CD4-positive, alpha-beta T cell (primary cell): ENCODE measurements at regions not wholly inside any gene's neighbourhood (a gene's known extent, or its start where the extent isn't known, plus 50 kb on each side); places are given as distances from the start of the nearest gene placed in this dataset.

Experiments used
- ATAC-seq: fragments of 200-7000 bp; cut with Tn5 transposase; one replicate; pipeline ENCODE4 v1.10.0; 2022; ENCODE audit warnings: mild to moderate bottlenecking; ENCODE audit not compliant: poor library complexity
- CTCF ChIA-PET: fragments of 350-600 bp; sonication (Branson Sonifier 250); formaldehyde crosslinking; loops from one replicate; lab custom pipeline; 2021; ENCODE audit warnings: antibody characterized with exemption, inconsistent platforms; lab: Charles Lee
- POLR2A ChIA-PET: fragments of 350-600 bp; sonication (Branson Sonifier 250); formaldehyde crosslinking; loops from one replicate; lab custom pipeline; 2021; ENCODE audit warnings: antibody characterized with exemption, inconsistent platforms; lab: Charles Lee
- DNase-seq, 14 experiments: peaks; one replicate each; pipeline ENCODE4 v3.0.0-alpha.2; 2013 to 2020; ENCODE audit warnings: mixed read lengths in 2 of 14
- H3K27ac ChIP-seq, 2 donors: one replicate each; pipeline versions ENCODE4 v1.5.1 to v1.7.0; 2013; ENCODE audit warnings: low read length in 2 of 2, low read depth in 1 of 2, mild to moderate bottlenecking in 1 of 2
- H3K27me3 ChIP-seq, 2 experiments: 1 replicate in 1 of 2; 2 replicates in 1 of 2; pipeline versions ENCODE4 v1.6.1 to v1.7.0; 2013; ENCODE audit warnings: low read length in 2 of 2, control low read depth in 1 of 2, mild to moderate bottlenecking in 1 of 2, moderate library complexity in 1 of 2; ENCODE audit not compliant: insufficient read depth in 2 of 2, control insufficient read depth in 1 of 2
- H3K36me3 ChIP-seq: one replicate; pipeline ENCODE4 v1.6.1; 2013; ENCODE audit warnings: low read length, control low read depth; ENCODE audit not compliant: insufficient read depth
- H3K4me1 ChIP-seq: one replicate; pipeline ENCODE4 v1.6.1; 2013; ENCODE audit warnings: low read length, control low read depth; ENCODE audit not compliant: insufficient read depth
- H3K4me3 ChIP-seq: one replicate; pipeline ENCODE4 v1.5.1; 2013; ENCODE audit warnings: mild to moderate bottlenecking, low read length, moderate library complexity
- H3K9me3 ChIP-seq, 2 experiments: 1 replicate in 1 of 2; 2 replicates in 1 of 2; pipeline versions ENCODE4 v1.6.1 to v1.7.0; 2013; ENCODE audit warnings: low read length in 2 of 2, mild to moderate bottlenecking in 2 of 2, control low read depth in 1 of 2, moderate library complexity in 1 of 2; ENCODE audit not compliant: control insufficient read depth in 1 of 2, insufficient read depth in 1 of 2
- H3K27ac Mint-ChIP-seq: one replicate; pipeline ENCODE4 v1.8.0; 2020; ENCODE audit warnings: mixed read lengths
- H3K27me3 Mint-ChIP-seq: one replicate; pipeline ENCODE4 v1.8.0; 2021; ENCODE audit warnings: mixed read lengths
- H3K36me3 Mint-ChIP-seq: one replicate; pipeline ENCODE4 v1.8.0; 2021; ENCODE audit warnings: low read depth, mixed read lengths
- H3K4me1 Mint-ChIP-seq: one replicate; pipeline ENCODE4 v1.8.0; 2021; ENCODE audit warnings: low read depth, mixed read lengths
- H3K4me3 Mint-ChIP-seq: one replicate; pipeline ENCODE4 v1.8.0; 2020; ENCODE audit warnings: mild to moderate bottlenecking, mixed read lengths
- H3K9me3 Mint-ChIP-seq: one replicate; pipeline ENCODE4 v1.8.0; 2020; ENCODE audit warnings: mixed read lengths
- CTCF ChIP-seq: fragments of 200-600 bp; IDR thresholded peaks from one replicate; pipeline ENCODE4 v1.8.0; 2022; ENCODE audit warnings: antibody characterized with exemption, mild to moderate bottlenecking
- intact Hi-C, 2 experiments: fragments of 100-400 bp; cut with DNase I in 1 of 2; cut with micrococcal nuclease in 1 of 2; formaldehyde crosslinking; loops; one replicate each; pipeline versions ENCODE4 v1.15.1 to v1.9.0; 2023 to 2025; cut with DNase I, micrococcal nuclease

- intact Hi-C loops: no loop called here
- ChIA-PET POLR2A (no interaction called here), CTCF (no interaction called here)
- no peak for ATAC-seq
- H3K9me3 Mint-ChIP-seq: peaks cover 2% of the 10 kb centered on the region
- Histone ChIP-seq H3K9me3 (peaks cover 0 to 4% of the 10 kb centered on the region in 2 experiments), H3K4me3 (no peak overlapping the region), H3K4me1 (no peaks in the 10 kb centered on the region), H3K27ac (no peak overlapping the region), H3K27me3 (peaks cover 4 to 27% of the 10 kb centered on the region in 2 experiments), H3K36me3 (no peaks in the 10 kb centered on the region)
- H3K27me3 Mint-ChIP-seq: peaks cover 52% of the 10 kb centered on the region
- H3K4me1 Mint-ChIP-seq: no peaks in the 10 kb centered on the region
- H3K27ac Mint-ChIP-seq: no peak overlapping the region
- H3K36me3 Mint-ChIP-seq: no peaks in the 10 kb centered on the region
- no peak for DNase-seq
- no peak for TF ChIP-seq CTCF
- H3K4me3 Mint-ChIP-seq: no peak overlapping the region
Observed at GRCh38 chr6:2549834-2550233, 200.9 kb downstream of the MYLK4 start.

- no peak overlapping the region for H3K4me3 ChIP-seq
- intact Hi-C loops: no loop called here
- H3K27me3 ChIP-seq: peaks cover 8 to 36% of the 10 kb centered on the region in 2 experiments
- H3K36me3 Mint-ChIP-seq: no peaks in the 10 kb centered on the region
- peaks cover 0 to 4% of the 10 kb centered on the region in 2 experiments for H3K9me3 ChIP-seq
- POLR2A ChIA-PET: no interaction called here
- H3K4me1 Mint-ChIP-seq: peaks cover 16% of the 10 kb centered on the region
- DNase-seq (no peak), ATAC-seq (no peak)
- H3K27me3 Mint-ChIP-seq: peaks cover 73% of the 10 kb centered on the region
- peaks cover 15% of the 10 kb centered on the region for H3K4me1 ChIP-seq
- no peak overlapping the region for H3K4me3 Mint-ChIP-seq
- H3K27ac Mint-ChIP-seq: no peak overlapping the region
- H3K27ac ChIP-seq: no peak overlapping the region
- no peaks in the 10 kb centered on the region for H3K36me3 ChIP-seq
- CTCF ChIA-PET: no interaction called here
- H3K9me3 Mint-ChIP-seq: peaks cover 2% of the 10 kb centered on the region
- TF ChIP-seq CTCF: no peak
Observed at GRCh38 chr6:2547355-2547754, 203.4 kb downstream of the MYLK4 start.

DNA sequence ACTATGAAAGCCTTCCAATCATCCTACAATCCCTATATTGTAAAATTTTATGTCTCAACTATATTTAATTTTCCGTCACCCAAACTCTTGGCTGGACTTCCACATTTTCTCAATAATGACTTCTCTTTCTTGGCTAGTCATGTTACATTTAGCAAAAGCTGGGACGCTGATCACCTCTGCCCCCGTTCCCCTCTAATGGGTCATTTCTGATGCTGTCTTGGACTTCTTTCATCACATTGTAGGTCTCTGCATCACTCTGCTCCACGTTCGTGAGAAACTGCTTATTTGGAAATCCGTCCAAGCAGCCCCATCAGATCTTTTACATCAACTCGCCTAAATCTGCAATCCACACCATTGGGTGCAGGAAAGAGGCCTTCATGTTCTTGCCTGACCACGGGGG lies 203.8 kb downstream of the MYLK4 start:
- no peak overlapping the region for H3K27ac Mint-ChIP-seq
- POLR2A ChIA-PET: no interaction called here
- peaks cover 73% of the 10 kb centered on the region for H3K27me3 Mint-ChIP-seq
- no peak for ATAC-seq
- H3K36me3 Mint-ChIP-seq: no peaks in the 10 kb centered on the region
- Histone ChIP-seq H3K27me3 (peaks cover 8 to 36% of the 10 kb centered on the region in 2 experiments), H3K4me3 (no peak overlapping the region), H3K27ac (no peak overlapping the region), H3K4me1 (peaks cover 20% of the 10 kb centered on the region), H3K9me3 (peaks cover 0 to 4% of the 10 kb centered on the region in 2 experiments), H3K36me3 (no peaks in the 10 kb centered on the region)
- peaks cover 2% of the 10 kb centered on the region for H3K9me3 Mint-ChIP-seq
- DNase-seq: peak in 2 of 14 experiments; percentile 18 to 41
- no peak overlapping the region for H3K4me3 Mint-ChIP-seq
- TF ChIP-seq CTCF: no peak
- CTCF ChIA-PET: no interaction called here
- intact Hi-C loops: no loop called here
- H3K4me1 Mint-ChIP-seq: peaks cover 20% of the 10 kb centered on the region
